GM12878 (cell line): ENCODE measurements at regions not wholly inside any gene's neighbourhood (a gene's known extent, or its start where the extent isn't known, plus 50 kb on each side); places are given as distances from the start of the nearest gene placed in this dataset.

Experiments used
- ATAC-seq: fragments of 200-7000 bp; cut with Tn5 transposase; 3 replicates; pipeline ENCODE4 v1.9.1; 2020; ENCODE audit warnings: mild to moderate bottlenecking, moderate library complexity
- BruUV-seq: library from RNA; stranded (reverse); fragments of 400-500 nt; replicated peaks from 2 replicates; lab custom pipeline; 2021; lab: Mats Ljungman, UMichigan
- CTCF ChIA-PET: fragments of 300-600 bp; sonication (Branson Sonifier 250); formaldehyde crosslinking; extraction: SDS; loops from one replicate; lab custom pipeline; 2021; ENCODE audit warnings: inconsistent platforms; lab: Yijun Ruan, JAX
- POLR2A ChIA-PET: fragments of 350-600 bp; formaldehyde crosslinking; extraction: SDS; loops from one replicate; lab custom pipeline; 2021; ENCODE audit warnings: inconsistent platforms; lab: Charles Lee
- RAD21 ChIA-PET: fragments of 300-600 bp; sonication (Branson Sonifier 250); formaldehyde crosslinking; loops from one replicate; lab custom pipeline; 2023; ENCODE audit warnings: antibody characterized with exemption; ENCODE audit not compliant: unreplicated experiment; lab: Charles Lee
- SMC1A ChIA-PET: fragments of 300-600 bp; sonication (Branson Sonifier 250); formaldehyde crosslinking; loops from one replicate; lab custom pipeline; 2023; ENCODE audit not compliant: unreplicated experiment, uncharacterized antibody; lab: Charles Lee
- DNase-seq: peaks from one replicate; pipeline ENCODE4 v3.0.0-alpha.2; 2011; ENCODE audit warnings: low read depth, low spot score
- FAIRE-seq: peaks from 3 replicates; lab custom pipeline; 2011; peaks lifted over from hg19 to GRCh38; lab: Jason Lieb, UNC
- H2AFZ ChIP-seq: 2 replicates; pipeline ENCODE4 v1.6.0; 2011; ENCODE audit warnings: low read depth, low read length, control low read depth; ENCODE audit not compliant: control insufficient read depth
- H3K27ac ChIP-seq: 2 replicates; pipeline ENCODE4 v1.5.1; 2011; ENCODE audit warnings: control low read depth; ENCODE audit not compliant: control insufficient read depth, insufficient read depth
- H3K27me3 ChIP-seq, 2 experiments: replicated peaks in 1 of 2; 2 replicates each; pipeline versions ENCODE4 v1.6.0 to v1.6.1; 2011; ENCODE audit warnings: low read length in 1 of 2; ENCODE audit not compliant: control insufficient read depth in 2 of 2, insufficient read depth in 2 of 2
- H3K36me3 ChIP-seq, 2 experiments: 2 replicates each; pipeline ENCODE4 v1.5.1; 2011; ENCODE audit warnings: low read length in 1 of 2; ENCODE audit not compliant: control insufficient read depth in 2 of 2, insufficient read depth in 2 of 2
- H3K4me1 ChIP-seq: 2 replicates; pipeline ENCODE4 v1.6.1; 2011; ENCODE audit warnings: mild to moderate bottlenecking, low read length, moderate library complexity, mixed read lengths; ENCODE audit not compliant: control insufficient read depth, insufficient read depth
- H3K4me2 ChIP-seq: 2 replicates; pipeline ENCODE4 v1.6.0; 2011; ENCODE audit warnings: control low read depth; ENCODE audit not compliant: control insufficient read depth, insufficient read depth
- H3K4me3 ChIP-seq: fragments of 200-600 bp; sonication (generic); 2 replicates; pipeline ENCODE4 v1.5.1; 2016
- H3K79me2 ChIP-seq: 2 replicates; pipeline ENCODE4 v1.6.0; 2011; ENCODE audit warnings: low read length; ENCODE audit not compliant: control insufficient read depth, insufficient read depth
- H3K9ac ChIP-seq: 2 replicates; pipeline ENCODE4 v1.8.0; 2011; ENCODE audit warnings: low read length, control low read depth, mixed read lengths; ENCODE audit not compliant: control insufficient read depth, insufficient read depth
- H3K9me3 ChIP-seq: replicated peaks from 3 replicates; pipeline ENCODE4 v1.5.1; 2011; ENCODE audit warnings: mild to moderate bottlenecking, low read length; ENCODE audit not compliant: control insufficient read depth, insufficient read depth
- H4K20me1 ChIP-seq: 2 replicates; pipeline ENCODE4 v1.6.0; 2011; ENCODE audit not compliant: control insufficient read depth, insufficient read depth
- ATF3 ChIP-seq: IDR thresholded peaks from 2 replicates; pipeline ENCODE4 v1.6.1; 2011; ENCODE audit warnings: low read depth, mild to moderate bottlenecking, low read length, moderate library complexity, borderline replicate concordance; ENCODE audit errors: extremely low read depth
- BCL11A ChIP-seq: IDR thresholded peaks from 2 replicates; pipeline ENCODE4 v1.6.1; 2011; ENCODE audit warnings: low read depth, low read length
- EED ChIP-seq: sonication (generic); IDR thresholded peaks from 2 replicates; pipeline ENCODE4 v1.6.1; 2016; ENCODE audit warnings: antibody characterized with exemption, low read depth
- IKZF2 ChIP-seq, 2 experiments: fragments of 450-650 bp; IDR thresholded peaks; 2 replicates each; pipeline ENCODE4 v1.6.1; 2017; ENCODE audit warnings: mild to moderate bottlenecking in 2 of 2, moderate library complexity in 2 of 2
- IRF5 ChIP-seq: fragments of 450-650 bp; IDR thresholded peaks from 2 replicates; pipeline ENCODE4 v1.6.1; 2017; ENCODE audit warnings: borderline replicate concordance
- MAX ChIP-seq: IDR thresholded peaks from 2 replicates; pipeline ENCODE4 v1.6.1; 2012; ENCODE audit warnings: low read depth, low read length, improper control_type of control experiment
- MTA2 ChIP-seq: fragments of 450-650 bp; IDR thresholded peaks from 2 replicates; pipeline ENCODE4 v1.6.1; 2016; ENCODE audit warnings: low read depth, mild to moderate bottlenecking, moderate library complexity
- MYB ChIP-seq: fragments of 150-350 bp; IDR thresholded peaks from 2 replicates; pipeline ENCODE4 v1.6.1; 2014; ENCODE audit warnings: mild to moderate bottlenecking, low read depth, low read length, borderline replicate concordance
- NFIC ChIP-seq: IDR thresholded peaks from 2 replicates; pipeline ENCODE4 v1.6.1; 2012; ENCODE audit warnings: low read depth, mild to moderate bottlenecking, inconsistent platforms, low read length, moderate library complexity
- NRF1 ChIP-seq: conservative IDR thresholded peaks from 2 replicates; pipeline ENCODE4 v1.6.1; 2011; ENCODE audit warnings: mild to moderate bottlenecking, low read depth, low read length, improper control_type of control experiment
- PML ChIP-seq: IDR thresholded peaks from 2 replicates; pipeline ENCODE4 v1.6.1; 2012; ENCODE audit warnings: low read length, inconsistent platforms
- POLR2AphosphoS5 ChIP-seq: IDR thresholded peaks from 2 replicates; pipeline ENCODE4 v1.6.1; 2011; ENCODE audit warnings: mild to moderate bottlenecking, low read length, inconsistent platforms
- RAD51 ChIP-seq: fragments of 450-650 bp; IDR thresholded peaks from 2 replicates; pipeline ENCODE4 v1.6.1; 2016; ENCODE audit warnings: moderate library complexity, mild to moderate bottlenecking, inconsistent platforms
- SMAD5 ChIP-seq: IDR thresholded peaks from 2 replicates; pipeline ENCODE4 v1.6.1; 2016; ENCODE audit warnings: antibody characterized with exemption, low read depth
- SMC3 ChIP-seq: IDR thresholded peaks from 2 replicates; pipeline ENCODE4 v1.6.1; 2011; ENCODE audit warnings: low read length, improper control_type of control experiment, borderline replicate concordance
- SREBF1 ChIP-seq: IDR thresholded peaks from 2 replicates; pipeline ENCODE4 v1.6.1; 2012; ENCODE audit warnings: mild to moderate bottlenecking, low read length
- SUPT20H ChIP-seq: IDR thresholded peaks from 2 replicates; pipeline ENCODE4 v1.6.1; 2011; ENCODE audit warnings: low read depth, mild to moderate bottlenecking, low read length, moderate library complexity, borderline replicate concordance; ENCODE audit not compliant: control insufficient read depth
- TCF12 ChIP-seq: IDR thresholded peaks from 2 replicates; pipeline ENCODE4 v1.6.1; 2011; ENCODE audit warnings: low read depth, mild to moderate bottlenecking, low read length
- USF2 ChIP-seq: IDR thresholded peaks from 2 replicates; pipeline ENCODE4 v1.6.1; 2011; ENCODE audit warnings: low read depth, low read length, improper control_type of control experiment, borderline replicate concordance
- WGBS: methylation state at CpG from one replicate; pipeline ENCODE4 v1.1.6; 2016; ENCODE audit warnings: low lambda C conversion rate; ENCODE audit not compliant: insufficient replicate concordance, insufficient coverage; ENCODE audit errors: missing lambda C conversion rate; 5-methylcytosine and 5-hydroxymethylcytosine counted together
- in situ Hi-C: fragments of 300-500 bp; cut with MboI; formaldehyde crosslinking; loops from 9 replicates; pipeline ENCODE4 v1.14.3; 2018; ENCODE audit warnings: mixed read lengths
- intact Hi-C: fragments of 100-400 bp; cut with micrococcal nuclease; formaldehyde crosslinking; loops from one replicate; pipeline ENCODE4 v1.14.2; 2022; ENCODE audit not compliant: unreplicated experiment

GRCh38 chr6:134481966-134482365, 164.1 kb upstream of the SGK1 start:
- no peaks in the 10 kb centered on the region for H3K4me1 ChIP-seq
- DNase-seq (no peak), FAIRE-seq (no peak), ATAC-seq (no peak)
- in situ Hi-C loops, result no loop called here
- no peaks in the 10 kb centered on the region for H3K9me3 ChIP-seq
- no peak overlapping the region for H2AFZ ChIP-seq
- no peak for TF ChIP-seq MYB
- TF ChIP-seq PML, result no peak
- TF ChIP-seq ATF3, result no peak
- no peak for TF ChIP-seq SUPT20H
- no peak for TF ChIP-seq NFIC
- TF ChIP-seq IKZF2 (IDR thresholded peaks at IDR 0.05), result no peak
- TF ChIP-seq TCF12, result no peak
- TF ChIP-seq POLR2AphosphoS5, result no peak
- TF ChIP-seq SMAD5, result no peak
- TF ChIP-seq SMC3, result no peak
- TF ChIP-seq BCL11A, result no peak
- TF ChIP-seq RAD51, result no peak
- TF ChIP-seq MAX, result no peak
- TF ChIP-seq IRF5, result no peak
- TF ChIP-seq EED, result no peak
- TF ChIP-seq USF2, result no peak
- TF ChIP-seq NRF1, result no peak
- no peak for TF ChIP-seq MTA2
- no peak for TF ChIP-seq SREBF1
- 53% methylated on average over 6 of the region's 6 CpGs for WGBS
- H3K9ac ChIP-seq, result no peak overlapping the region
- ChIA-PET SMC1A (interaction anchor here (0.9 kb wide), 1 partner anchor 223 kb away, joined by 3 read pairs; no protein-coding TSS in a partner anchor), RAD21 (no interaction called here), CTCF (interaction anchor here (0.6 kb wide), 1 partner anchor 277 kb away, joined by 4 read pairs; no protein-coding TSS in a partner anchor), POLR2A (no interaction called here)
- H4K20me1 ChIP-seq, result no peaks in the 10 kb centered on the region
- no TSS peak for BruUV-seq
- H3K27me3 ChIP-seq, result no peaks in the 10 kb centered on the region; a peak in 2 of 4 replicates
- H3K4me3 ChIP-seq, result no peak overlapping the region
- intact Hi-C loops, result no loop called here
- H3K36me3 ChIP-seq, result no peaks in the 10 kb centered on the region
- H3K27ac ChIP-seq, result no peak overlapping the region
- no peak overlapping the region for H3K4me2 ChIP-seq
- no peaks in the 10 kb centered on the region for H3K79me2 ChIP-seq
